GM12878 (cell line): ENCODE measurements at regions not wholly inside any gene's neighbourhood (a gene's known extent, or its start where the extent isn't known, plus 50 kb on each side); places are given as distances from the start of the nearest gene placed in this dataset.

Experiments used
- ATAC-seq: fragments of 200-7000 bp; cut with Tn5 transposase; 3 replicates; pipeline ENCODE4 v1.9.1; 2020; ENCODE audit warnings: mild to moderate bottlenecking, moderate library complexity
- BruUV-seq: library from RNA; stranded (reverse); fragments of 400-500 nt; replicated peaks from 2 replicates; lab custom pipeline; 2021; lab: Mats Ljungman, UMichigan
- CTCF ChIA-PET: fragments of 300-600 bp; sonication (Branson Sonifier 250); formaldehyde crosslinking; extraction: SDS; loops from one replicate; lab custom pipeline; 2021; ENCODE audit warnings: inconsistent platforms; lab: Yijun Ruan, JAX
- POLR2A ChIA-PET: fragments of 350-600 bp; formaldehyde crosslinking; extraction: SDS; loops from one replicate; lab custom pipeline; 2021; ENCODE audit warnings: inconsistent platforms; lab: Charles Lee
- RAD21 ChIA-PET: fragments of 300-600 bp; sonication (Branson Sonifier 250); formaldehyde crosslinking; loops from one replicate; lab custom pipeline; 2023; ENCODE audit warnings: antibody characterized with exemption; ENCODE audit not compliant: unreplicated experiment; lab: Charles Lee
- SMC1A ChIA-PET: fragments of 300-600 bp; sonication (Branson Sonifier 250); formaldehyde crosslinking; loops from one replicate; lab custom pipeline; 2023; ENCODE audit not compliant: unreplicated experiment, uncharacterized antibody; lab: Charles Lee
- DNase-seq: peaks from one replicate; pipeline ENCODE4 v3.0.0-alpha.2; 2011; ENCODE audit warnings: low read depth, low spot score
- FAIRE-seq: peaks from 3 replicates; lab custom pipeline; 2011; peaks lifted over from hg19 to GRCh38; lab: Jason Lieb, UNC
- H2AFZ ChIP-seq: 2 replicates; pipeline ENCODE4 v1.6.0; 2011; ENCODE audit warnings: low read depth, low read length, control low read depth; ENCODE audit not compliant: control insufficient read depth
- H3K27ac ChIP-seq: 2 replicates; pipeline ENCODE4 v1.5.1; 2011; ENCODE audit warnings: control low read depth; ENCODE audit not compliant: control insufficient read depth, insufficient read depth
- H3K27me3 ChIP-seq, 2 experiments: replicated peaks in 1 of 2; 2 replicates each; pipeline versions ENCODE4 v1.6.0 to v1.6.1; 2011; ENCODE audit warnings: low read length in 1 of 2; ENCODE audit not compliant: control insufficient read depth in 2 of 2, insufficient read depth in 2 of 2
- H3K36me3 ChIP-seq, 2 experiments: 2 replicates each; pipeline ENCODE4 v1.5.1; 2011; ENCODE audit warnings: low read length in 1 of 2; ENCODE audit not compliant: control insufficient read depth in 2 of 2, insufficient read depth in 2 of 2
- H3K4me1 ChIP-seq: 2 replicates; pipeline ENCODE4 v1.6.1; 2011; ENCODE audit warnings: mild to moderate bottlenecking, low read length, moderate library complexity, mixed read lengths; ENCODE audit not compliant: control insufficient read depth, insufficient read depth
- H3K4me2 ChIP-seq: 2 replicates; pipeline ENCODE4 v1.6.0; 2011; ENCODE audit warnings: control low read depth; ENCODE audit not compliant: control insufficient read depth, insufficient read depth
- H3K4me3 ChIP-seq: fragments of 200-600 bp; sonication (generic); 2 replicates; pipeline ENCODE4 v1.5.1; 2016
- H3K79me2 ChIP-seq: 2 replicates; pipeline ENCODE4 v1.6.0; 2011; ENCODE audit warnings: low read length; ENCODE audit not compliant: control insufficient read depth, insufficient read depth
- H3K9ac ChIP-seq: 2 replicates; pipeline ENCODE4 v1.8.0; 2011; ENCODE audit warnings: low read length, control low read depth, mixed read lengths; ENCODE audit not compliant: control insufficient read depth, insufficient read depth
- H3K9me3 ChIP-seq: replicated peaks from 3 replicates; pipeline ENCODE4 v1.5.1; 2011; ENCODE audit warnings: mild to moderate bottlenecking, low read length; ENCODE audit not compliant: control insufficient read depth, insufficient read depth
- H4K20me1 ChIP-seq: 2 replicates; pipeline ENCODE4 v1.6.0; 2011; ENCODE audit not compliant: control insufficient read depth, insufficient read depth
- BHLHE40 ChIP-seq, 2 experiments: fragments of 450-650 bp in 1 of 2; IDR thresholded peaks; 2 replicates each; pipeline ENCODE4 v1.6.1; 2011 to 2017; ENCODE audit warnings: low read depth in 2 of 2, borderline replicate concordance in 1 of 2, improper control_type of control experiment in 1 of 2, low read length in 1 of 2, mild to moderate bottlenecking in 1 of 2
- CBFB ChIP-seq: IDR thresholded peaks from 2 replicates; pipeline ENCODE4 v1.6.1; 2016; ENCODE audit warnings: antibody characterized with exemption, low read depth
- CHD2 ChIP-seq: IDR thresholded peaks from 2 replicates; pipeline ENCODE4 v1.6.1; 2011; ENCODE audit warnings: low read depth, low read length, improper control_type of control experiment, borderline replicate concordance
- GATAD2B ChIP-seq: fragments of 450-650 bp; conservative IDR thresholded peaks from 2 replicates; pipeline ENCODE4 v1.6.1; 2017; ENCODE audit warnings: low read depth, mild to moderate bottlenecking, moderate library complexity
- HDGF ChIP-seq: fragments of 450-650 bp; IDR thresholded peaks from 2 replicates; pipeline ENCODE4 v1.6.1; 2016; ENCODE audit warnings: antibody characterized with exemption
- KDM1A ChIP-seq: fragments of 200-600 bp; sonication (generic); IDR thresholded peaks from 2 replicates; pipeline ENCODE4 v1.6.1; 2016; ENCODE audit warnings: borderline replicate concordance
- MEF2A ChIP-seq: IDR thresholded peaks from 2 replicates; pipeline ENCODE4 v1.6.1; 2011; ENCODE audit warnings: low read depth, mild to moderate bottlenecking, low read length, moderate library complexity; ENCODE audit not compliant: insufficient read depth
- MEF2B ChIP-seq: fragments of 450-650 bp; IDR thresholded peaks from 2 replicates; pipeline ENCODE4 v1.6.1; 2018; ENCODE audit warnings: mild to moderate bottlenecking, moderate library complexity; ENCODE audit not compliant: partially characterized antibody, poor library complexity, severe bottlenecking
- MTA2 ChIP-seq: fragments of 450-650 bp; IDR thresholded peaks from 2 replicates; pipeline ENCODE4 v1.6.1; 2016; ENCODE audit warnings: low read depth, mild to moderate bottlenecking, moderate library complexity
- MYC ChIP-seq: IDR thresholded peaks from 2 replicates; pipeline ENCODE4 v1.6.1; 2011; ENCODE audit warnings: mild to moderate bottlenecking, low read length, moderate library complexity, inconsistent platforms; ENCODE audit not compliant: insufficient read depth, insufficient replicate concordance, insufficient read length, severe bottlenecking
- NBN ChIP-seq: fragments of 450-650 bp; IDR thresholded peaks from 2 replicates; pipeline ENCODE4 v1.6.1; 2016
- NFXL1 ChIP-seq: fragments of 450-650 bp; IDR thresholded peaks from 2 replicates; pipeline ENCODE4 v1.6.1; 2017; ENCODE audit warnings: antibody characterized with exemption, mild to moderate bottlenecking, borderline replicate concordance
- NFYA ChIP-seq: IDR thresholded peaks from 2 replicates; pipeline ENCODE4 v1.6.1; 2011; ENCODE audit warnings: low read depth, mild to moderate bottlenecking, low read length, improper control_type of control experiment, borderline replicate concordance
- RB1 ChIP-seq: fragments of 450-650 bp; formaldehyde crosslinking; IDR thresholded peaks from 2 replicates; pipeline ENCODE4 v1.6.1; 2017; ENCODE audit warnings: mild to moderate bottlenecking, borderline replicate concordance
- RUNX3 ChIP-seq: IDR thresholded peaks from 2 replicates; pipeline ENCODE4 v1.6.1; 2012; ENCODE audit warnings: low read length, inconsistent platforms
- SPI1 ChIP-seq: IDR thresholded peaks from 2 replicates; pipeline ENCODE4 v1.6.1; 2011; ENCODE audit warnings: low read depth, mild to moderate bottlenecking, low read length, moderate library complexity, borderline replicate concordance; ENCODE audit not compliant: insufficient read depth
- YBX1 ChIP-seq: fragments of 450-650 bp; IDR thresholded peaks from 2 replicates; pipeline ENCODE4 v1.6.1; 2016; ENCODE audit warnings: antibody characterized with exemption
- YY1 ChIP-seq: IDR thresholded peaks from 2 replicates; pipeline ENCODE4 v1.6.1; 2011; ENCODE audit warnings: low read depth, mild to moderate bottlenecking, low read length
- WGBS: methylation state at CpG from one replicate; pipeline ENCODE4 v1.1.6; 2016; ENCODE audit warnings: low lambda C conversion rate; ENCODE audit not compliant: insufficient replicate concordance, insufficient coverage; ENCODE audit errors: missing lambda C conversion rate; 5-methylcytosine and 5-hydroxymethylcytosine counted together
- in situ Hi-C: fragments of 300-500 bp; cut with MboI; formaldehyde crosslinking; loops from 9 replicates; pipeline ENCODE4 v1.14.3; 2018; ENCODE audit warnings: mixed read lengths
- intact Hi-C: fragments of 100-400 bp; cut with micrococcal nuclease; formaldehyde crosslinking; loops from one replicate; pipeline ENCODE4 v1.14.2; 2022; ENCODE audit not compliant: unreplicated experiment
- TF ChIP-seq, protein P1 (sequence below): fragments of 450-650 bp; IDR thresholded peaks from 2 replicates; pipeline ENCODE4 v1.6.1; 2017; ENCODE audit warnings: antibody characterized with exemption, mild to moderate bottlenecking, moderate library complexity
- TF ChIP-seq, protein P2 (sequence below): fragments of 150-350 bp; IDR thresholded peaks from 2 replicates; pipeline ENCODE4 v1.6.1; 2016; ENCODE audit warnings: low read depth, low read length

DNA sequence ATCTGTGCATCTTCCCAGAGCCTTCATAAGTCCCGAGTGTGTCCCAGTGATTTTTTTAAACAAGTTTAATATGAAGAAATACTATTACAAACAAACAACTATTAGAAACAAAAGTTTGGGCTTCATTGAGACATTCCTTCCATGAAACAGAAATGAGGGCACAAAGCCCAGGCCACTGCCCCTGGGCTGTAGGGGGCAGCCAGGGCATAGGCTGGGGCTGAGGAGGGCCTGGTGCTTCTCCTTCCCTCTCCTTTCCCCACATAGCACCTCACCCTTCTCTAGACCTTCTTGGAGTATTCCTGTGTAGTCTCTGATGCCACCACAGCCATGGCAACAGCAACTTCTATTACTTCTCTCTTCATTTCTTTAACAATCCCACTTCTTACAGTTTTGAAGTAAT is 348.2 kb downstream of the IRX2 start (continued):
- TF ChIP-seq MEF2A = no peak
- no peak for TF ChIP-seq CBFB
- no peak for TF ChIP-seq YY1
- TF ChIP-seq NBN = no peak

DNA sequence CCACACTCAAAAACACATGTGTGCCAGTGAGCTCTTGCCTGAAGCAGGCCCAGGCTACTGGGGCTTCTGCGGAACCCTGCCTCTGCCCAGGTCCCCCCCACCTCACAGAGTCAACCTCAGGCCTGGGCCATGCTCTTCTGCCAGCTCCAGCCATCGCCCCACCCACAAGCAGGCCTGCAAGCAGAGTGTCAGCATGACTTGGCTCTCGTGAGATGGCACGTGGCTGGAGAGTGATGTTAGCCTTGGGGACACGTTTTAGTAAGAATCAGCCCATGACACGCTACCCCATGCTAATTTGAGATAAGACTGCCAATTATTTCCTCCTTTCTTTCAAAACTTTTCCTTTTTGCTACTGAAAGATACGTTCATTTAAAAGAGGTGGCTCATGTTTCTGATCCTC is 351.7 kb downstream of the IRX2 start:
- H3K4me3 ChIP-seq = no peak overlapping the region
- FAIRE-seq (no peak), ATAC-seq (no peak), DNase-seq (no peak)
- no peaks in the 10 kb centered on the region; the same call in 2 of the 3 replicates for H3K9me3 ChIP-seq
- H3K9ac ChIP-seq = no peak overlapping the region
- POLR2A ChIA-PET = no interaction called here
- WGBS = 5% methylated on average over 7 of the region's 7 CpGs
- RAD21 ChIA-PET = no interaction called here
- no peak overlapping the region for H3K27ac ChIP-seq
- no peaks in the 10 kb centered on the region for H3K79me2 ChIP-seq
- H3K27me3 ChIP-seq = no peaks in the 10 kb centered on the region
- no peak overlapping the region for H3K4me2 ChIP-seq
- no TSS peak for BruUV-seq
- in situ Hi-C loops (no loop called here), intact Hi-C loops (no loop called here)
- CTCF ChIA-PET = no interaction called here
- no peaks in the 10 kb centered on the region for H3K36me3 ChIP-seq
- no peaks in the 10 kb centered on the region for H4K20me1 ChIP-seq
- SMC1A ChIA-PET = no interaction called here
- no peaks in the 10 kb centered on the region for H3K4me1 ChIP-seq
- H2AFZ ChIP-seq = no peak overlapping the region
- TF ChIP-seq MTA2 (no peak), MYC (no peak), HDGF (no peak), RB1 (no peak), CHD2 (no peak), NFXL1 (no peak), MEF2B (no peak), YBX1 (no peak), NFYA (no peak), SPI1 (no peak), RUNX3 (no peak), GATAD2B (no peak), BHLHE40 (IDR thresholded peaks at IDR 0.05; ENCODE audit: borderline replicate concordance in 1 of 2, low read depth in 2 of 2, low read length in 1 of 2) (no peak), KDM1A (no peak)
- TF ChIP-seq, protein P1, sequence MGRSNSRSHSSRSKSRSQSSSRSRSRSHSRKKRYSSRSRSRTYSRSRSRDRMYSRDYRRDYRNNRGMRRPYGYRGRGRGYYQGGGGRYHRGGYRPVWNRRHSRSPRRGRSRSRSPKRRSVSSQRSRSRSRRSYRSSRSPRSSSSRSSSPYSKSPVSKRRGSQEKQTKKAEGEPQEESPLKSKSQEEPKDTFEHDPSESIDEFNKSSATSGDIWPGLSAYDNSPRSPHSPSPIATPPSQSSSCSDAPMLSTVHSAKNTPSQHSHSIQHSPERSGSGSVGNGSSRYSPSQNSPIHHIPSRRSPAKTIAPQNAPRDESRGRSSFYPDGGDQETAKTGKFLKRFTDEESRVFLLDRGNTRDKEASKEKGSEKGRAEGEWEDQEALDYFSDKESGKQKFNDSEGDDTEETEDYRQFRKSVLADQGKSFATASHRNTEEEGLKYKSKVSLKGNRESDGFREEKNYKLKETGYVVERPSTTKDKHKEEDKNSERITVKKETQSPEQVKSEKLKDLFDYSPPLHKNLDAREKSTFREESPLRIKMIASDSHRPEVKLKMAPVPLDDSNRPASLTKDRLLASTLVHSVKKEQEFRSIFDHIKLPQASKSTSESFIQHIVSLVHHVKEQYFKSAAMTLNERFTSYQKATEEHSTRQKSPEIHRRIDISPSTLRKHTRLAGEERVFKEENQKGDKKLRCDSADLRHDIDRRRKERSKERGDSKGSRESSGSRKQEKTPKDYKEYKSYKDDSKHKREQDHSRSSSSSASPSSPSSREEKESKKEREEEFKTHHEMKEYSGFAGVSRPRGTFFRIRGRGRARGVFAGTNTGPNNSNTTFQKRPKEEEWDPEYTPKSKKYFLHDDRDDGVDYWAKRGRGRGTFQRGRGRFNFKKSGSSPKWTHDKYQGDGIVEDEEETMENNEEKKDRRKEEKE = no peak
- TF ChIP-seq, protein P2, sequence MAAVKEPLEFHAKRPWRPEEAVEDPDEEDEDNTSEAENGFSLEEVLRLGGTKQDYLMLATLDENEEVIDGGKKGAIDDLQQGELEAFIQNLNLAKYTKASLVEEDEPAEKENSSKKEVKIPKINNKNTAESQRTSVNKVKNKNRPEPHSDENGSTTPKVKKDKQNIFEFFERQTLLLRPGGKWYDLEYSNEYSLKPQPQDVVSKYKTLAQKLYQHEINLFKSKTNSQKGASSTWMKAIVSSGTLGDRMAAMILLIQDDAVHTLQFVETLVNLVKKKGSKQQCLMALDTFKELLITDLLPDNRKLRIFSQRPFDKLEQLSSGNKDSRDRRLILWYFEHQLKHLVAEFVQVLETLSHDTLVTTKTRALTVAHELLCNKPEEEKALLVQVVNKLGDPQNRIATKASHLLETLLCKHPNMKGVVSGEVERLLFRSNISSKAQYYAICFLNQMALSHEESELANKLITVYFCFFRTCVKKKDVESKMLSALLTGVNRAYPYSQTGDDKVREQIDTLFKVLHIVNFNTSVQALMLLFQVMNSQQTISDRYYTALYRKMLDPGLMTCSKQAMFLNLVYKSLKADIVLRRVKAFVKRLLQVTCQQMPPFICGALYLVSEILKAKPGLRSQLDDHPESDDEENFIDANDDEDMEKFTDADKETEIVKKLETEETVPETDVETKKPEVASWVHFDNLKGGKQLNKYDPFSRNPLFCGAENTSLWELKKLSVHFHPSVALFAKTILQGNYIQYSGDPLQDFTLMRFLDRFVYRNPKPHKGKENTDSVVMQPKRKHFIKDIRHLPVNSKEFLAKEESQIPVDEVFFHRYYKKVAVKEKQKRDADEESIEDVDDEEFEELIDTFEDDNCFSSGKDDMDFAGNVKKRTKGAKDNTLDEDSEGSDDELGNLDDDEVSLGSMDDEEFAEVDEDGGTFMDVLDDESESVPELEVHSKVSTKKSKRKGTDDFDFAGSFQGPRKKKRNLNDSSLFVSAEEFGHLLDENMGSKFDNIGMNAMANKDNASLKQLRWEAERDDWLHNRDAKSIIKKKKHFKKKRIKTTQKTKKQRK = no peak
